Progenitor cell of endocrine pancreas (in vitro differentiated cells): ENCODE measurements at regions not wholly inside any gene's neighbourhood (a gene's known extent, or its start where the extent isn't known, plus 50 kb on each side); places are given as distances from the start of the nearest gene placed in this dataset.

ENCODE experiments used
- DNase-seq: peaks from one replicate; pipeline ENCODE4 v3.0.0; 2021; ENCODE audit warnings: low spot score; ENCODE audit not compliant: unreplicated experiment
- H3K27ac Mint-ChIP-seq: 2 replicates; pipeline ENCODE4 v1.8.0; 2021; ENCODE audit warnings: mild to moderate bottlenecking, moderate library complexity, mixed read lengths
- H3K27me3 Mint-ChIP-seq: 2 replicates; pipeline ENCODE4 v1.8.0; 2021; ENCODE audit warnings: mixed read lengths
- H3K36me3 Mint-ChIP-seq: 2 replicates; pipeline ENCODE4 v1.8.0; 2022; ENCODE audit warnings: mixed read lengths; ENCODE audit not compliant: insufficient read depth
- H3K4me1 Mint-ChIP-seq: 2 replicates; pipeline ENCODE4 v1.8.0; 2021; ENCODE audit warnings: low read depth, mixed read lengths
- H3K4me3 Mint-ChIP-seq: 2 replicates; pipeline ENCODE4 v1.8.0; 2021; ENCODE audit warnings: low read depth, mild to moderate bottlenecking, moderate library complexity, mixed read lengths
- H3K9me3 Mint-ChIP-seq: 2 replicates; pipeline ENCODE4 v1.8.0; 2021; ENCODE audit warnings: low read depth, mixed read lengths
- TF ChIP-seq, protein P1 (sequence below): fragments of 200-600 bp; sonication (generic); IDR thresholded peaks from one replicate; pipeline ENCODE4 v1.5.0; 2021; ENCODE audit warnings: antibody characterized with exemption, mild to moderate bottlenecking; ENCODE audit not compliant: unreplicated experiment

DNA sequence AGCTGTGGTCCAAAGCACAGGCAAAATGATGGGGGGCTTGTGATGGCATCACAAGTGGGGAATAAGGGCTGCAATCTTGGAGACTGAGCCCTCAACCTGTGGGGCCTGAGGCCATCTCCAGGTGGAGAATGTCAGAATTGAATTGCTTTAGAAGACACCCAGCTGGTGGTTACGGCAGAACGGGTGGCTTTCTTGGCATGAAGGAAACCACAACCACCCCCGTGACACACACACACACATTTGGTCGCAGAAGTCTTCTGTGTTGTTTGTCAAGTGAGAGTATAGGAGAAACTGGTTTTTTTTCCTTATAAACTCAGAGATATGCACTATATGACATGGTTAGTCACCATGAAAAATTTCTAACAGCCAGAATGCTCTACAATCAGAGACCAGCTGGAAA is 139.5 kb upstream of the CDH4 start:
- peaks cover 14% of the 10 kb centered on the region for H3K27me3 Mint-ChIP-seq

DNA sequence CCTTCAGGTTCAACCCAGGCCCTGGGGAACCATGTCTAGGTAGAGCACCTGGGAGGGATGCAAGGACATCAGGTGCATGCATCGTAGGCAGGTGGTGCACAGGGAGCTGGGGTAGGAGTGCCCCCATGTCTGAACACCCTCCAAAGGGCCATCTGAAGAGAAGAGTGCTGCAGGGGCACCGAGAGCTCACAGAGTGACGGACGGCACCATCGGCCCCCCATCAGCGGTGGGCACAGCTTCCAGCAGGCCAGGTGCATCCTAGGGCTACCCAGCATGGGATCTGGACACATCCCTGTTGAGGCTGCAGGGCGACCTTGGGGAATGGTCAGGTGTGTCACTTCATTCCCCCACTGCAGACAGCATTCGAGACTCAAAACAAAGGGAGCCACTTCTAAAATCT is 138.3 kb upstream of the CDH4 start:
- TF ChIP-seq, protein P1, sequence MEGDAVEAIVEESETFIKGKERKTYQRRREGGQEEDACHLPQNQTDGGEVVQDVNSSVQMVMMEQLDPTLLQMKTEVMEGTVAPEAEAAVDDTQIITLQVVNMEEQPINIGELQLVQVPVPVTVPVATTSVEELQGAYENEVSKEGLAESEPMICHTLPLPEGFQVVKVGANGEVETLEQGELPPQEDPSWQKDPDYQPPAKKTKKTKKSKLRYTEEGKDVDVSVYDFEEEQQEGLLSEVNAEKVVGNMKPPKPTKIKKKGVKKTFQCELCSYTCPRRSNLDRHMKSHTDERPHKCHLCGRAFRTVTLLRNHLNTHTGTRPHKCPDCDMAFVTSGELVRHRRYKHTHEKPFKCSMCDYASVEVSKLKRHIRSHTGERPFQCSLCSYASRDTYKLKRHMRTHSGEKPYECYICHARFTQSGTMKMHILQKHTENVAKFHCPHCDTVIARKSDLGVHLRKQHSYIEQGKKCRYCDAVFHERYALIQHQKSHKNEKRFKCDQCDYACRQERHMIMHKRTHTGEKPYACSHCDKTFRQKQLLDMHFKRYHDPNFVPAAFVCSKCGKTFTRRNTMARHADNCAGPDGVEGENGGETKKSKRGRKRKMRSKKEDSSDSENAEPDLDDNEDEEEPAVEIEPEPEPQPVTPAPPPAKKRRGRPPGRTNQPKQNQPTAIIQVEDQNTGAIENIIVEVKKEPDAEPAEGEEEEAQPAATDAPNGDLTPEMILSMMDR: no peak
- no peaks in the 10 kb centered on the region for H3K9me3 Mint-ChIP-seq
- DNase-seq: no peak
- H3K36me3 Mint-ChIP-seq: no peaks in the 10 kb centered on the region
- H3K27ac Mint-ChIP-seq: no peak overlapping the region
- peaks cover 24% of the 10 kb centered on the region for H3K27me3 Mint-ChIP-seq
- no peak overlapping the region for H3K4me3 Mint-ChIP-seq
- H3K4me1 Mint-ChIP-seq: no peaks in the 10 kb centered on the region

More for the DNA sequence above, 139.5 kb upstream of the CDH4 start:
- DNase-seq: no peak
- Mint-ChIP-seq H3K4me1 (no peaks in the 10 kb centered on the region), H3K36me3 (no peaks in the 10 kb centered on the region), H3K27ac (no peak overlapping the region), H3K4me3 (no peak overlapping the region), H3K9me3 (no peaks in the 10 kb centered on the region)
- TF ChIP-seq, protein P1: no peak

DNA sequence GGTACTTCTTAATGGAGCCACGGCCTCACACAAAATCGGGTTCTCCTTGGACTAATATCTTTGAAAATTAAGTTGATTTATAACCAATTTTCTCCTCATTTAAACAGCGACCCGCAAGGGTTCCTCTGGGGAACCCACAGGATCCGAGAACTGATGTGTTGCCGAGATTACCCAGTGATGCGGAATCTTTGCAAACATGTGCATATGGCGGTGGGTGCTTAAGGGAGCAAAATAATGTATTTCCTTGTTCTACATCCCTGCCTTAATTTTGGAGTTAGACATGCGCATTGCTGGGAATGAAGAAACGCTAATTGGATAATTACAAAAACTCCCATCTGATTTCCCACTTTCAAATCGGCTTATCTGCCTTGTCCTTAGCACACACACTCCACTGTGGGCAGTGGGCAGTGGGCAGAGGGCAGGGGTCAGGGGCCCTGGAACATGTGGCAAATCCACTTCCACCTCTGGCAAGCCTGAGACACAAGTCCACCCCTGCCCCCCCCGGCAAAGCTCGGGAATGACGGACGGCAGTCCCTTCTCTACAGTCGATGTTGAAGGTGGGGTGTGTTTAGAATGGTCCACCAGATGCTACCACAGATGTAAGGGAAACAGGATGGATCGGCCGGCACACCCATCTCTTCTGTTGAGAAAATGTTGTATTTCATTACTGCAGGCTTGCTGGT is 137.4 kb upstream of the CDH4 start:
- no peaks in the 10 kb centered on the region for H3K9me3 Mint-ChIP-seq
- H3K27me3 Mint-ChIP-seq: peaks cover 32% of the 10 kb centered on the region
- H3K4me3 Mint-ChIP-seq: no peak overlapping the region
- no peak overlapping the region for H3K27ac Mint-ChIP-seq
- H3K36me3 Mint-ChIP-seq: no peaks in the 10 kb centered on the region
- DNase-seq: no peak
- TF ChIP-seq, protein P1: no peak
- no peaks in the 10 kb centered on the region for H3K4me1 Mint-ChIP-seq

DNA sequence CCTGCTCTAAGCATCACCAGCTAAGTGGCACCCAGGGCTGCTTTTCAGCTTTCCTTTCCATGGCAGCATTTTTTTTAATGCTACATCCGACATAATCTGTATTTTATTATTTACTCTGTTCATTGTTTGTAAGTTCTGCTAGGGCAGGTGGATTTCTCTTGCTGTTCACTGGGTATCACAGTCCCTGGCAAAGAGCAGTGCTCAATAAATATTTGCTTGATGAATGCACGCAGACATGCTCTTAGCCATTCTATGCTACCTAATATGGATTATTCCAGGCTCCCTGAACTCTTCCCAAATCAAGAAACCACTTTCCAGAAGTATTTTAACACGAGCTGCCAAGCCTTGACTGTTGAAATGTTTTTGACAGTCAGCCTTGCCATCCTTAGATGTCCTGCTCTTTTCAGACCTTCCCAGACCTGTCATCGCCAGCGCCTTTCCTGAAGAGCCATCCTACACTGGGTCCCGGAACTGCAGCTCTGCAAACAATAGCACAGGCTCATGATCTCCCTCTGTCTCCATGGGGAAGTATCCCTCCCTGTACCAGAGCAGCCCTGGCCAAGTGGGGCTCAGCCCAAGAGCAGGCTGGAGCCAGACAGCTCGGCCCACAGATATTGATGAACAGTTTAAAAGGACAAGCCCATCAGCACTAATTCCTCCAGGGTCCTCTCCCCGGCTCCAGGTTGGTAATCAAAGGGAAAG is 136.5 kb upstream of the CDH4 start:
- no peak for DNase-seq
- H3K9me3 Mint-ChIP-seq: no peaks in the 10 kb centered on the region
- H3K4me1 Mint-ChIP-seq: peaks cover under 1% of the 10 kb centered on the region
- H3K36me3 Mint-ChIP-seq: no peaks in the 10 kb centered on the region
- no peak overlapping the region for H3K27ac Mint-ChIP-seq
- H3K4me3 Mint-ChIP-seq: no peak overlapping the region
- TF ChIP-seq, protein P1: no peak
- H3K27me3 Mint-ChIP-seq: peaks cover 38% of the 10 kb centered on the region

DNA sequence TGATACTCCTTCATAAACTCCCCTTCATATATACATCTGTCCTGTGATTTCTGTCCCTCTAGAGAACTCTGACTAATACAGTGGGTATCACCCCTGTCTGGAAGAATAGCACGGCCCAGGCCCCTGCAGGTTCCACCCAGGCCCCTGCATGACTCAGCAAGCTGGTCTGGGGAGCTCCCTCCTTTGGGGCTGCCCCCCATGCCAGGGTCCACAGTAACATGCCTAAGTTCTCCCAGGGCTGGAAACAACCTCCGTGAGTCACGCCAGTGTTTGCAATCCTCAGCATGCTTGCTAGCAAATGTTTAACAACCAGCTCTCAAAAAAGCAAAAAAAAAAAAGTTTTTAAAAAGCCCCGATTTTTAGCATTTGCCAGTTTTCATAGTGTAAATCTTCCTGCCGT is 134.3 kb upstream of the CDH4 start:
- H3K4me1 Mint-ChIP-seq: peaks cover 2% of the 10 kb centered on the region

More for the DNA sequence above, 134.3 kb upstream of the CDH4 start:
- no peaks in the 10 kb centered on the region for H3K36me3 Mint-ChIP-seq
- TF ChIP-seq, protein P1: no peak
- no peak overlapping the region for H3K27ac Mint-ChIP-seq
- H3K9me3 Mint-ChIP-seq: no peaks in the 10 kb centered on the region
- H3K4me3 Mint-ChIP-seq: no peak overlapping the region
- no peak for DNase-seq
- H3K27me3 Mint-ChIP-seq: peaks cover 41% of the 10 kb centered on the region
